CD4-positive, alpha-beta T cell (primary cell): ENCODE measurements at regions not wholly inside any gene's neighbourhood (a gene's known extent, or its start where the extent isn't known, plus 50 kb on each side); places are given as distances from the start of the nearest gene placed in this dataset.

Source experiments
- ATAC-seq: fragments of 200-7000 bp; cut with Tn5 transposase; one replicate; pipeline ENCODE4 v1.10.0; 2022; ENCODE audit warnings: mild to moderate bottlenecking; ENCODE audit not compliant: poor library complexity
- CTCF ChIA-PET: fragments of 350-600 bp; sonication (Branson Sonifier 250); formaldehyde crosslinking; loops from one replicate; lab custom pipeline; 2021; ENCODE audit warnings: antibody characterized with exemption, inconsistent platforms; lab: Charles Lee
- POLR2A ChIA-PET: fragments of 350-600 bp; sonication (Branson Sonifier 250); formaldehyde crosslinking; loops from one replicate; lab custom pipeline; 2021; ENCODE audit warnings: antibody characterized with exemption, inconsistent platforms; lab: Charles Lee
- DNase-seq, 14 experiments: peaks; one replicate each; pipeline ENCODE4 v3.0.0-alpha.2; 2013 to 2020; ENCODE audit warnings: mixed read lengths in 2 of 14
- H3K27ac ChIP-seq, 2 donors: one replicate each; pipeline versions ENCODE4 v1.5.1 to v1.7.0; 2013; ENCODE audit warnings: low read length in 2 of 2, low read depth in 1 of 2, mild to moderate bottlenecking in 1 of 2
- H3K27me3 ChIP-seq, 2 experiments: 1 replicate in 1 of 2; 2 replicates in 1 of 2; pipeline versions ENCODE4 v1.6.1 to v1.7.0; 2013; ENCODE audit warnings: low read length in 2 of 2, control low read depth in 1 of 2, mild to moderate bottlenecking in 1 of 2, moderate library complexity in 1 of 2; ENCODE audit not compliant: insufficient read depth in 2 of 2, control insufficient read depth in 1 of 2
- H3K36me3 ChIP-seq: one replicate; pipeline ENCODE4 v1.6.1; 2013; ENCODE audit warnings: low read length, control low read depth; ENCODE audit not compliant: insufficient read depth
- H3K4me1 ChIP-seq: one replicate; pipeline ENCODE4 v1.6.1; 2013; ENCODE audit warnings: low read length, control low read depth; ENCODE audit not compliant: insufficient read depth
- H3K4me3 ChIP-seq: one replicate; pipeline ENCODE4 v1.5.1; 2013; ENCODE audit warnings: mild to moderate bottlenecking, low read length, moderate library complexity
- H3K9me3 ChIP-seq, 2 experiments: 1 replicate in 1 of 2; 2 replicates in 1 of 2; pipeline versions ENCODE4 v1.6.1 to v1.7.0; 2013; ENCODE audit warnings: low read length in 2 of 2, mild to moderate bottlenecking in 2 of 2, control low read depth in 1 of 2, moderate library complexity in 1 of 2; ENCODE audit not compliant: control insufficient read depth in 1 of 2, insufficient read depth in 1 of 2
- H3K27ac Mint-ChIP-seq: one replicate; pipeline ENCODE4 v1.8.0; 2020; ENCODE audit warnings: mixed read lengths
- H3K27me3 Mint-ChIP-seq: one replicate; pipeline ENCODE4 v1.8.0; 2021; ENCODE audit warnings: mixed read lengths
- H3K36me3 Mint-ChIP-seq: one replicate; pipeline ENCODE4 v1.8.0; 2021; ENCODE audit warnings: low read depth, mixed read lengths
- H3K4me1 Mint-ChIP-seq: one replicate; pipeline ENCODE4 v1.8.0; 2021; ENCODE audit warnings: low read depth, mixed read lengths
- H3K4me3 Mint-ChIP-seq: one replicate; pipeline ENCODE4 v1.8.0; 2020; ENCODE audit warnings: mild to moderate bottlenecking, mixed read lengths
- H3K9me3 Mint-ChIP-seq: one replicate; pipeline ENCODE4 v1.8.0; 2020; ENCODE audit warnings: mixed read lengths
- CTCF ChIP-seq: fragments of 200-600 bp; IDR thresholded peaks from one replicate; pipeline ENCODE4 v1.8.0; 2022; ENCODE audit warnings: antibody characterized with exemption, mild to moderate bottlenecking
- intact Hi-C, 2 experiments: fragments of 100-400 bp; cut with DNase I in 1 of 2; cut with micrococcal nuclease in 1 of 2; formaldehyde crosslinking; loops; one replicate each; pipeline versions ENCODE4 v1.15.1 to v1.9.0; 2023 to 2025; cut with DNase I, micrococcal nuclease

GRCh38 chr4:96139251-96139929 lies 299.5 kb downstream of the PDHA2 start:
- Histone ChIP-seq H3K36me3 (no peaks in the 10 kb centered on the region), H3K27ac (no peak overlapping the region), H3K9me3 (no peaks in the 10 kb centered on the region), H3K4me1 (no peaks in the 10 kb centered on the region), H3K4me3 (no peak overlapping the region), H3K27me3 (no peaks in the 10 kb centered on the region)
- Mint-ChIP-seq H3K9me3 (no peaks in the 10 kb centered on the region), H3K27me3 (no peaks in the 10 kb centered on the region), H3K36me3 (no peaks in the 10 kb centered on the region), H3K4me3 (no peak overlapping the region), H3K4me1 (no peaks in the 10 kb centered on the region), H3K27ac (no peak overlapping the region)
- DNase-seq (no peak), ATAC-seq (no peak)
- ChIA-PET CTCF (no interaction called here), POLR2A (no interaction called here)
- no peak for TF ChIP-seq CTCF
- intact Hi-C loops = no loop called here

GRCh38 chr4:96145601-96146000 lies 305.7 kb downstream of the PDHA2 start:
- H3K4me3 Mint-ChIP-seq = no peak overlapping the region
- H3K4me3 ChIP-seq = no peak overlapping the region
- ATAC-seq = no peak
- no peaks in the 10 kb centered on the region for H3K27me3 Mint-ChIP-seq
- H3K27ac Mint-ChIP-seq = no peak overlapping the region
- no peaks in the 10 kb centered on the region for H3K4me1 Mint-ChIP-seq
- ChIA-PET POLR2A (no interaction called here), CTCF (no interaction called here)
- no peaks in the 10 kb centered on the region for H3K27me3 ChIP-seq
- no peak for DNase-seq
- no peaks in the 10 kb centered on the region for H3K36me3 ChIP-seq
- H3K36me3 Mint-ChIP-seq = no peaks in the 10 kb centered on the region
- no peaks in the 10 kb centered on the region for H3K4me1 ChIP-seq
- H3K27ac ChIP-seq = no peak overlapping the region
- intact Hi-C loops = no loop called here
- TF ChIP-seq CTCF = no peak
- H3K9me3 Mint-ChIP-seq = peaks cover 2% of the 10 kb centered on the region
- H3K9me3 ChIP-seq = peaks cover 0 to 4% of the 10 kb centered on the region in 2 experiments

- ATAC-seq (no peak), DNase-seq (no peak)
- no peaks in the 10 kb centered on the region for H3K36me3 Mint-ChIP-seq
- ChIA-PET CTCF (no interaction called here), POLR2A (no interaction called here)
- H3K27ac Mint-ChIP-seq = no peak overlapping the region
- H3K9me3 ChIP-seq = peaks cover 0 to 4% of the 10 kb centered on the region in 2 experiments
- H3K9me3 Mint-ChIP-seq = peaks cover 2% of the 10 kb centered on the region
- no peaks in the 10 kb centered on the region for H3K36me3 ChIP-seq
- H3K4me3 Mint-ChIP-seq = no peak overlapping the region
- H3K4me1 ChIP-seq = no peaks in the 10 kb centered on the region
- H3K4me1 Mint-ChIP-seq = no peaks in the 10 kb centered on the region
- no peak overlapping the region for H3K27ac ChIP-seq
- H3K27me3 ChIP-seq = no peaks in the 10 kb centered on the region
- TF ChIP-seq CTCF = no peak
- H3K4me3 ChIP-seq = no peak overlapping the region
- intact Hi-C loops = no loop called here
- H3K27me3 Mint-ChIP-seq = no peaks in the 10 kb centered on the region
Measured at GRCh38 chr4:96146686-96147085, 306.8 kb downstream of the PDHA2 start.
